Left lung (tissue), 4 donors: ENCODE measurements at regions not wholly inside any gene's neighbourhood (a gene's known extent, or its start where the extent isn't known, plus 50 kb on each side); places are given as distances from the start of the nearest gene placed in this dataset.

Experiments used
- ATAC-seq: fragments of 200-7000 bp; cut with Tn5 transposase; one replicate; pipeline ENCODE4 v1.9.1; 2020; ENCODE audit warnings: moderate library complexity
- DNase-seq, 4 donors: peaks; one replicate each; pipeline ENCODE4 v3.0.0-alpha.2; 2013 to 2020
- H3K27ac ChIP-seq, 2 donors: fragments of 200-600 bp; sonication (generic) in 1 of 2; one replicate each; pipeline versions ENCODE4 v1.5.0 to v1.8.0; 2020 to 2021
- H3K27me3 ChIP-seq, 2 donors: fragments of 200-600 bp; sonication (generic) in 1 of 2; one replicate each; pipeline versions ENCODE4 v1.5.0 to v1.8.0; 2020 to 2021
- H3K36me3 ChIP-seq, 2 donors: fragments of 200-600 bp; sonication (generic) in 1 of 2; one replicate each; pipeline versions ENCODE4 v1.5.0 to v1.8.0; 2020 to 2021
- H3K4me1 ChIP-seq, 2 donors: fragments of 200-600 bp; one replicate each; pipeline ENCODE4 v1.8.0; 2021
- H3K4me3 ChIP-seq, 2 donors: fragments of 200-600 bp; sonication (generic) in 1 of 2; one replicate each; pipeline versions ENCODE4 v1.5.0 to v1.8.0; 2020 to 2021; ENCODE audit warnings: mild to moderate bottlenecking in 1 of 2
- H3K9me3 ChIP-seq, 2 donors: fragments of 200-600 bp; sonication (generic) in 1 of 2; one replicate each; pipeline versions ENCODE4 v1.5.0 to v1.8.0; 2020 to 2021
- CTCF ChIP-seq, 2 donors: fragments of 200-600 bp; sonication (generic) in 1 of 2; IDR thresholded peaks; one replicate each; pipeline versions ENCODE4 v1.5.0 to v1.8.0; 2021; ENCODE audit warnings: antibody characterized with exemption in 2 of 2
- intact Hi-C, 2 donors: fragments of 100-400 bp; cut with DNase I; formaldehyde crosslinking; loops; one replicate each; pipeline versions ENCODE4 v1.11.2 to v1.14.2; 2022
- donor health status: DM: no; HTN: yes; CAD: no.
- donor health status: DM: no; HTN: no; CAD: no.

DNA sequence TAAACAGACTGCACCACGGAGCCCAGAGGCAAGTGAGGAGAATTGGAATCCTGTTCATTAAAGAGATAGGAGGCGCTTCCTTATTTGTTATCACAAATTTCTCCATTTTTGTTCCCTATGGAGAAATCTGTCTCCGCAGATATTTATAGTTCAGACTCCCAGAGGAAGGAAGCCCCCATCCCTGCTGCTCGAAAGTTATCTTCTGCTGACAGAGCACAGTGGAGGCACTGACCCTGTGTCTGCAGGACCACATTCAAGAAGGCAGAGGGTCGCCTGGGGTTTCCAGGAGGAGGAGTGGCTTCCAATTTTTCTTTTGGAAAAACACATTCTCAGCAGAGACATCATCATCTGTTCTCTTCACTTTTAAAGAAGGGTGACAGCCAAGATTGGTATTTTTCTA, 73.0 kb upstream of the GPR45 start:
- H3K27ac ChIP-seq: no peak overlapping the region
- ATAC-seq: no peak
- H3K27me3 ChIP-seq: no peaks in the 10 kb centered on the region
- TF ChIP-seq CTCF (IDR thresholded peaks at IDR 0.05): no peak
- H3K36me3 ChIP-seq: no peaks in the 10 kb centered on the region
- no peaks in the 10 kb centered on the region for H3K9me3 ChIP-seq
- no peak for DNase-seq
- intact Hi-C loops: no loop called here
- H3K4me1 ChIP-seq: no peaks in the 10 kb centered on the region
- no peak overlapping the region for H3K4me3 ChIP-seq

GRCh38 chr2:105175231-105175630, 66.3 kb upstream of the GPR45 start:
- H3K27ac ChIP-seq: no peak overlapping the region
- H3K4me1 ChIP-seq: no peaks in the 10 kb centered on the region
- no peak overlapping the region for H3K4me3 ChIP-seq
- no peaks in the 10 kb centered on the region for H3K9me3 ChIP-seq
- no peak for DNase-seq
- TF ChIP-seq CTCF (IDR thresholded peaks at IDR 0.05): no peak
- peak; percentile 60 for ATAC-seq
- intact Hi-C loops: no loop called here
- H3K36me3 ChIP-seq: no peaks in the 10 kb centered on the region
- peaks cover 0 to 11% of the 10 kb centered on the region in 2 donors for H3K27me3 ChIP-seq

DNA sequence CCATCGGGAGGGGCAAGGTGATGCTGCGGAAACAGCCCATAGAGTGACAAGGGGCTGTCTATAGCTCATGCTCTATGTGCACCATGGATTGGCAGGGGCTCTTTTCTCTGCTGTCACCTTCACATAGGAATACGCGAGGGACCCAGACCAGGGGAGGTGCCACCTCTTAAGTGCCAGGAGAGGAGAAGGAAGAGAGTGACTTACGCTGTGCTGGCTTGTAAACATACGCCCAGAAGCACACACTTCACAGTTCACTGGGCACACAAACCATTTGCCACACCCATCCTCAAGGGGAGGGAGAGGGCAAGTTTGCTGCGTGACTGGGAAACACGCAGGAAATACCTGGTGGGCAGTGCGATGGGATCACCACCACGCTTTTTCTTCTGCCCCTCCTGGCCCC, 65.1 kb upstream of the GPR45 start:
- ATAC-seq: peak; percentile 90
- H3K36me3 ChIP-seq: no peaks in the 10 kb centered on the region
- no peaks in the 10 kb centered on the region for H3K4me1 ChIP-seq
- H3K4me3 ChIP-seq: no peak overlapping the region
- peaks cover 0 to 13% of the 10 kb centered on the region in 2 donors for H3K27me3 ChIP-seq
- H3K27ac ChIP-seq: no peak overlapping the region
- peak in 1 of 4 donors; percentile 41 for DNase-seq
- H3K9me3 ChIP-seq: no peaks in the 10 kb centered on the region
- no peak for TF ChIP-seq CTCF (IDR thresholded peaks at IDR 0.05)
- intact Hi-C loops: no loop called here

DNA sequence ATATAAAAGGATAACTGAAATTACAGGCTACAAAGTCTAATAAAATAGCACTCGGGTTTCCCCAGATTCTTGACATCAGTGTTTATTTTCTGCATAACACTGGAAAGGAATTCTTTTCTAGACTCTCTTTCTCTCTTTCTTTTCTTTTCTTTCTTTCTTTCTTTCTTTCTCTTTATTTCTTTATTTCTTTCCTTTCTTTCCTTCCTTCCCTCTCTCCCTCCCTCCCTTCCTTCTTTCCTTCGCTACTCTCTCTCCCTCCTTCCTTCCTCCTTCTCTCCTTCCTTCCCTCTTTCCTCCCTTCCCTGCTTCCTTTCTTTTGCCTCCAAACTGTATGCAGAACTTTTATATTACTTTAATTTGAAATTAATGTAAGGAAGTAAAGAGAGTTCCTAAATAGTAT, 64.5 kb upstream of the GPR45 start:
- no peak for TF ChIP-seq CTCF (IDR thresholded peaks at IDR 0.05)
- H3K27ac ChIP-seq: no peak overlapping the region
- H3K36me3 ChIP-seq: no peaks in the 10 kb centered on the region
- intact Hi-C loops: no loop called here
- H3K4me3 ChIP-seq: no peak overlapping the region
- no peak for DNase-seq
- H3K27me3 ChIP-seq: peaks cover 0 to 13% of the 10 kb centered on the region in 2 donors
- H3K4me1 ChIP-seq: no peaks in the 10 kb centered on the region
- H3K9me3 ChIP-seq: no peaks in the 10 kb centered on the region
- ATAC-seq: no peak

DNA sequence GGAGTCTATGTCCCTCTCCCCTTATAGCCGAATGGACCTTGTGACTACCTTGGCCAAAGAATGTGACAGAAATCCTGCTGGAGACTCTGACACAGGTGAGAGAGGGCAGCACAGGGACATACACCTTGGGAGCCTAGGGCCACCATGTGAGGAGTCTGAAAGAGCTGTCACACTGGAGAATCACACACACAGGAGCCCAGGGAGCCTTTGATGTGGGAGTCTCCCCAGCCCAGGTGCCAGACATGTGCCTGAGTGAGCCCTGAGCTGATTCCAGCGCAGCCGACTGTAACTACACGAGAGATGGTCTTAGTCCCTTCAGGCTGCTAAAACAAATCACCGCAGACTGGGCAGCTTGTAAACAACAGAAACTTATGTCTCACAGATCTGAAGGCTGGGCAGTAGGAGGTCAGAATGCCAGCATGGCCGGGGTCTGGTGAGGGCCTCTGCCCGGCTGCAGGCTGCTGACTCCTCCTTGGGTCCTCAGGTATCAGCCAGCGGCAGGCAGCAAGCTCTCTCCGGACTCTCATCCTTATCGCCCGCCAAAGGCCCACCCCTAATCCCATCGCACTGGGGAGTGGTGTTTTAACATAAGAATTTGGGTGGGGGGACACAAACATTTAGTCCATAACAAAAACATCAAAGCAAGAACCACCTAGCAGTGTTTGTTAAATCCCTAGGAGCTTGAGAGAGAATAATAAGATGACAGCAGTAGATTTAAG, 63.8 kb upstream of the GPR45 start:
- Histone ChIP-seq H3K27ac (no peak overlapping the region), H3K4me3 (no peak overlapping the region), H3K36me3 (no peaks in the 10 kb centered on the region), H3K27me3 (peaks cover 0 to 13% of the 10 kb centered on the region in 2 donors), H3K4me1 (no peaks in the 10 kb centered on the region), H3K9me3 (no peaks in the 10 kb centered on the region)
- no peak for DNase-seq
- ATAC-seq: no peak
- TF ChIP-seq CTCF (IDR thresholded peaks at IDR 0.05): no peak
- intact Hi-C loops: no loop called here
